Natural killer cell (primary cell): ENCODE measurements at regions not wholly inside any gene's neighbourhood (a gene's known extent, or its start where the extent isn't known, plus 50 kb on each side); places are given as distances from the start of the nearest gene placed in this dataset.

Experiments used
- ATAC-seq, 3 donors: fragments of 150-1000 bp in 2 of 3; fragments of 200-7000 bp in 1 of 3; cut with Tn5 transposase; 1 replicate in 1 of 3; 2 replicates in 2 of 3; pipeline ENCODE4 v1.10.0; 2021; ENCODE audit warnings: mild to moderate bottlenecking in 2 of 3, moderate library complexity in 2 of 3
- DNase-seq, 2 donors: peaks; one replicate each; pipeline versions ENCODE4 v3.0.0 to v3.0.0-alpha.2; 2013 to 2021; ENCODE audit warnings: mixed read lengths in 1 of 2
- H3K27ac ChIP-seq: one replicate; pipeline ENCODE4 v1.5.1; 2013; ENCODE audit warnings: mild to moderate bottlenecking, low read length
- H3K27me3 ChIP-seq: one replicate; pipeline ENCODE4 v1.6.1; 2013; ENCODE audit warnings: low read length; ENCODE audit not compliant: control insufficient read depth, insufficient read depth
- H3K36me3 ChIP-seq: one replicate; pipeline ENCODE4 v1.6.1; 2013; ENCODE audit warnings: low read length; ENCODE audit not compliant: control insufficient read depth, insufficient read depth
- H3K4me1 ChIP-seq: one replicate; pipeline ENCODE4 v1.6.1; 2013; ENCODE audit warnings: low read length; ENCODE audit not compliant: control insufficient read depth, insufficient read depth
- H3K4me3 ChIP-seq: one replicate; pipeline ENCODE4 v1.5.1; 2013; ENCODE audit warnings: low read length
- H3K9me3 ChIP-seq: one replicate; pipeline ENCODE4 v1.6.1; 2013; ENCODE audit warnings: low read length; ENCODE audit not compliant: control insufficient read depth, insufficient read depth
- H3K27ac Mint-ChIP-seq, 2 donors: one replicate each; pipeline ENCODE4 v1.8.0; 2022; ENCODE audit warnings: mild to moderate bottlenecking in 2 of 2, mixed read lengths in 2 of 2, moderate library complexity in 1 of 2
- H3K27me3 Mint-ChIP-seq, 2 donors: one replicate each; pipeline ENCODE4 v1.8.0; 2022; ENCODE audit warnings: low read depth in 2 of 2, mixed read lengths in 2 of 2
- H3K36me3 Mint-ChIP-seq: one replicate; pipeline ENCODE4 v1.8.0; 2022; ENCODE audit warnings: mixed read lengths
- H3K4me1 Mint-ChIP-seq, 2 donors: one replicate each; pipeline ENCODE4 v1.8.0; 2022; ENCODE audit warnings: mixed read lengths in 2 of 2
- H3K4me3 Mint-ChIP-seq: one replicate; pipeline ENCODE4 v1.8.0; 2022; ENCODE audit warnings: mild to moderate bottlenecking, moderate library complexity, mixed read lengths
- H3K9me3 Mint-ChIP-seq, 2 donors: one replicate each; pipeline ENCODE4 v1.8.0; 2022; ENCODE audit warnings: mixed read lengths in 2 of 2
- WGBS: methylation state at CpG from one replicate; pipeline ENCODE4 v1.1.7; 2013; ENCODE audit warnings: missing lambda C conversion rate; ENCODE audit not compliant: insufficient coverage; 5-methylcytosine and 5-hydroxymethylcytosine counted together
- intact Hi-C: fragments of 100-400 bp; cut with micrococcal nuclease; formaldehyde crosslinking; loops from one replicate; pipeline ENCODE4 v1.14.2; 2022
- TF ChIP-seq, protein P1 (sequence below): fragments of 200-600 bp; IDR thresholded peaks from one replicate; pipeline ENCODE4 v1.8.0; 2022; ENCODE audit warnings: antibody characterized with exemption

- no peak for DNase-seq
- H3K4me1 ChIP-seq, result no peaks in the 10 kb centered on the region
- H3K4me3 ChIP-seq, result no peak overlapping the region
- Mint-ChIP-seq H3K27me3 (no peaks in the 10 kb centered on the region), H3K36me3 (no peaks in the 10 kb centered on the region), H3K27ac (no peak overlapping the region), H3K9me3 (peaks cover 10 to 19% of the 10 kb centered on the region in 2 donors), H3K4me1 (no peaks in the 10 kb centered on the region), H3K4me3 (no peak overlapping the region)
- H3K27ac ChIP-seq, result no peak overlapping the region
- no CpG with 5 or more reads among the region's 1 CpG for WGBS
- intact Hi-C loops, result no loop called here
- no peak for ATAC-seq
- H3K36me3 ChIP-seq, result no peaks in the 10 kb centered on the region
- no peaks in the 10 kb centered on the region for H3K27me3 ChIP-seq
- H3K9me3 ChIP-seq, result peaks cover 4% of the 10 kb centered on the region
- TF ChIP-seq, protein P1, sequence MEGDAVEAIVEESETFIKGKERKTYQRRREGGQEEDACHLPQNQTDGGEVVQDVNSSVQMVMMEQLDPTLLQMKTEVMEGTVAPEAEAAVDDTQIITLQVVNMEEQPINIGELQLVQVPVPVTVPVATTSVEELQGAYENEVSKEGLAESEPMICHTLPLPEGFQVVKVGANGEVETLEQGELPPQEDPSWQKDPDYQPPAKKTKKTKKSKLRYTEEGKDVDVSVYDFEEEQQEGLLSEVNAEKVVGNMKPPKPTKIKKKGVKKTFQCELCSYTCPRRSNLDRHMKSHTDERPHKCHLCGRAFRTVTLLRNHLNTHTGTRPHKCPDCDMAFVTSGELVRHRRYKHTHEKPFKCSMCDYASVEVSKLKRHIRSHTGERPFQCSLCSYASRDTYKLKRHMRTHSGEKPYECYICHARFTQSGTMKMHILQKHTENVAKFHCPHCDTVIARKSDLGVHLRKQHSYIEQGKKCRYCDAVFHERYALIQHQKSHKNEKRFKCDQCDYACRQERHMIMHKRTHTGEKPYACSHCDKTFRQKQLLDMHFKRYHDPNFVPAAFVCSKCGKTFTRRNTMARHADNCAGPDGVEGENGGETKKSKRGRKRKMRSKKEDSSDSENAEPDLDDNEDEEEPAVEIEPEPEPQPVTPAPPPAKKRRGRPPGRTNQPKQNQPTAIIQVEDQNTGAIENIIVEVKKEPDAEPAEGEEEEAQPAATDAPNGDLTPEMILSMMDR, result no peak
Measured at GRCh38 chr13:70388935-70389334, 280.7 kb upstream of the KLHL1 start.

GRCh38 chr13:70386919-70387318 lies 278.7 kb upstream of the KLHL1 start:
- no peak for ATAC-seq
- H3K4me1 ChIP-seq, result no peaks in the 10 kb centered on the region
- TF ChIP-seq, protein P1, result no peak
- Mint-ChIP-seq H3K4me1 (no peaks in the 10 kb centered on the region), H3K36me3 (no peaks in the 10 kb centered on the region), H3K9me3 (peaks cover 4 to 12% of the 10 kb centered on the region in 2 donors), H3K27me3 (no peaks in the 10 kb centered on the region), H3K27ac (no peak overlapping the region), H3K4me3 (no peak overlapping the region)
- no peak overlapping the region for H3K4me3 ChIP-seq
- intact Hi-C loops, result no loop called here
- WGBS, result 87% methylated on average over 6 of the region's 6 CpGs
- no peak for DNase-seq
- no peaks in the 10 kb centered on the region for H3K27me3 ChIP-seq
- H3K36me3 ChIP-seq, result no peaks in the 10 kb centered on the region
- H3K27ac ChIP-seq, result no peak overlapping the region
- H3K9me3 ChIP-seq, result peaks cover 4% of the 10 kb centered on the region

DNA sequence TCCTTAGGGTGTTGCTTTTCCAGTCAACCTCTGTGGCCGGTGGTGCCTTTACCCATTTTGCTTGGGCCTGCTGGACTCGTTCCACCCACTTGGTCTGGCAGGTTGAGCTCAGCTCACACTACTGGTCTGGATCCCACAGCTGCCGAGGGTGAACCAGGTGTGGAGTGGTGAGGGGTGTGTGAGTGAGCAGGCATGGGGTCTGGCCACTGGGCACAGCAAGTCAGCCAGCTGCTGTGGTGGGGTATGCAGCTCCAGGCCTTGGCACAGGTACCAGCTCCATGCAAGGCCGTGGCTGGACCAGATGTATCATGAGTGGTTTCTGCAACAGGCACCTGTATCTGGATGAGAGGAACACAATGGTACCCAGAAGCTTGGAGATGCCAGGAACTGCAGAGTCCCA lies 277.6 kb upstream of the KLHL1 start:
- TF ChIP-seq, protein P1, result no peak
- Mint-ChIP-seq H3K27me3 (no peaks in the 10 kb centered on the region), H3K36me3 (no peaks in the 10 kb centered on the region), H3K4me1 (no peaks in the 10 kb centered on the region), H3K4me3 (no peak overlapping the region), H3K9me3 (peaks cover 4 to 5% of the 10 kb centered on the region in 2 donors), H3K27ac (no peak overlapping the region)
- intact Hi-C loops, result no loop called here
- Histone ChIP-seq H3K9me3 (peaks cover 4% of the 10 kb centered on the region), H3K27ac (no peak overlapping the region), H3K27me3 (no peaks in the 10 kb centered on the region), H3K4me1 (no peaks in the 10 kb centered on the region), H3K36me3 (no peaks in the 10 kb centered on the region), H3K4me3 (no peak overlapping the region)
- ATAC-seq, result no peak
- no peak for DNase-seq
- WGBS, result 79% methylated on average over 4 of the region's 4 CpGs

GRCh38 chr13:70384156-70384555 lies 275.9 kb upstream of the KLHL1 start:
- no peak overlapping the region for H3K4me3 Mint-ChIP-seq
- H3K36me3 Mint-ChIP-seq, result peaks cover 5% of the 10 kb centered on the region
- DNase-seq, result no peak
- peaks cover 8% of the 10 kb centered on the region for H3K9me3 ChIP-seq
- no peak overlapping the region for H3K27ac ChIP-seq
- peaks cover 7 to 8% of the 10 kb centered on the region in 2 donors for H3K9me3 Mint-ChIP-seq
- H3K36me3 ChIP-seq, result no peaks in the 10 kb centered on the region
- no peak overlapping the region for H3K4me3 ChIP-seq
- H3K27ac Mint-ChIP-seq, result no peak overlapping the region
- H3K4me1 Mint-ChIP-seq, result no peaks in the 10 kb centered on the region
- H3K27me3 ChIP-seq, result no peaks in the 10 kb centered on the region
- H3K4me1 ChIP-seq, result no peaks in the 10 kb centered on the region
- no peak for ATAC-seq
- 100% methylated on average over 1 of the region's 3 CpGs for WGBS
- intact Hi-C loops, result no loop called here
- TF ChIP-seq, protein P1, result no peak
- H3K27me3 Mint-ChIP-seq, result no peaks in the 10 kb centered on the region
